Skin epidermis (tissue), 12 donors: ENCODE measurements at regions not wholly inside any gene's neighbourhood (a gene's known extent, or its start where the extent isn't known, plus 50 kb on each side); places are given as distances from the start of the nearest gene placed in this dataset.
"Not testable (repeated sequence)": the region's sequence is repeated elsewhere in the genome, so short reads cannot be mapped to it uniquely, and the experiment has no call there.

Source experiments
- H3K27ac ChIP-seq, 21 experiments: fragments of 200-600 bp; sonication (generic) in 11 of 21; one replicate each; pipeline ENCODE4 v1.5.0; 2020; ENCODE audit warnings: mild to moderate bottlenecking in 3 of 21, inconsistent platforms in 2 of 21, moderate library complexity in 2 of 21
- H3K4me3 ChIP-seq, 7 experiments: fragments of 200-600 bp; sonication (generic) in 2 of 7; one replicate each; pipeline ENCODE4 v1.5.0; 2020; ENCODE audit warnings: inconsistent platforms in 2 of 7, mild to moderate bottlenecking in 2 of 7, moderate library complexity in 1 of 7

DNA sequence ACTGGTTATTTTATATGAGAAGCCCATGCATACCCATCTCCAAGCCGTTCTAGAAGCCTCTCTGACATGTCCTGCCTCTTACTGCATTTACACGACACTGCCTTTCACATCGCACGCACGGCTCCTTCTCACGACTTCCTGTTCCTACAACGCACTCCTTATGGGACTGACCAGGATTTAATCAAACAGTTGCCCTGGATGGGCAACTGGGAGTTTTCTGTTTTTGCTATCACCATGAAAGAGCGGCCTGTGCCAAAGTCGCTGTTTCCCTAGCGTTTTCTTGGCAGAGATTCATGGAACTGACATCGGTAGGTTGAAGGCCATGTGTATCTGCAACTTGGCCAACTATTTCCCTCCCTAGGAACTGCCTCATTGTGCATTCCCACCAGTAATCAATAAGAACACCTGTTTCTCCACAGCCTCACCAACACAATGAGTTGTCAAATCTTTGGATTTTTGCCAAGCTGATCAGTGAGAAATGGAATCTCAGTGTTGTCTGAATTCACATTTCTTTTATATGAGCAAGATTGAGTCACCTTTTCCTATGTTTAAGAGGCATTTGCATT is 97.2 kb upstream of the OTOS start:
- no peak overlapping the region for H3K4me3 ChIP-seq
- H3K27ac ChIP-seq = no peak overlapping the region

DNA sequence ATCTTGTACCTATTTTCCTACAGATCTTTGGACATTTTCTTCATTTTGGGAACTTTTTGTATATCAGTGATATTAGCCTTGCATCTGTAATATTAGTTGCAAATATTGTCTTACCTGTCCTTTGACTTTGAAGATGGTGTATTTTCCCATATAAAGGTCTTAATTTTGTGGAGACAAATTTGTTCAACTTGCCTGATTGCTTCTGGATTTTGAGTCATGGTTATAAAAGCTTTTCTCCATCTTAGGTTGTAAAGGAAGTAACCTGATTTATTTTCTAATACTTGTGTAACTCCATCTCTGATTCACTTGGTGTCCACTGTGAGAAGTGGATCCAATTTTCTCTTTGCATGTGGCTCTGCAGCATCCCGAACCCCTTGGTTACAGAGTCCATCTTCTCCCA is 97.7 kb upstream of the OTOS start:
- no peak overlapping the region for H3K4me3 ChIP-seq
- H3K27ac ChIP-seq = no peak overlapping the region

GRCh38 chr2:240238786-240239185 is 98.3 kb upstream of the OTOS start:
- no peak overlapping the region for H3K27ac ChIP-seq
- H3K4me3 ChIP-seq = no peak overlapping the region

DNA sequence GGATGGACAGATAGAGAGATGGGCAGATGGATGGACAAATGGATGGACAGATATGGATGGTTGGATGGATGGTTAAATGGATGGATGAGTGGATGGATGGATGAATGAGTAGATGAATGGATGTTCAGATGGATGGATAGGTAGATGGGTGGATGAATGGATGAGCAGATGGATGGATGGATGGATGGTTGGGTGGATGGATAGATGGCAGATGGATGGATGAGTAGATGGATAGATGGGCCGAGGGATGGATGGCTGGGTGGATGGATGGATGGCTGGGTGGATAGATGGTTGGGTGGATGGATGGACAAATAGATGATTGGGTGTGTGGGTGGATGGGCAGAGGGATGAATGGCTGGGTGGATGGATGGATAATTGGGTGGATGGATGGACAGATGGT is 98.9 kb upstream of the OTOS start:
- H3K4me3 ChIP-seq = no peak overlapping the region
- H3K27ac ChIP-seq = no peak overlapping the region

- Histone ChIP-seq H3K4me3 (no peak overlapping the region), H3K27ac (no peak overlapping the region)
Observed at GRCh38 chr2:240240017-240240734, 99.7 kb upstream of the OTOS start.

- Histone ChIP-seq H3K4me3 (no peak overlapping the region), H3K27ac (no peak overlapping the region)
Observed at GRCh38 chr2:240240781-240241180, 100.3 kb upstream of the OTOS start.

DNA sequence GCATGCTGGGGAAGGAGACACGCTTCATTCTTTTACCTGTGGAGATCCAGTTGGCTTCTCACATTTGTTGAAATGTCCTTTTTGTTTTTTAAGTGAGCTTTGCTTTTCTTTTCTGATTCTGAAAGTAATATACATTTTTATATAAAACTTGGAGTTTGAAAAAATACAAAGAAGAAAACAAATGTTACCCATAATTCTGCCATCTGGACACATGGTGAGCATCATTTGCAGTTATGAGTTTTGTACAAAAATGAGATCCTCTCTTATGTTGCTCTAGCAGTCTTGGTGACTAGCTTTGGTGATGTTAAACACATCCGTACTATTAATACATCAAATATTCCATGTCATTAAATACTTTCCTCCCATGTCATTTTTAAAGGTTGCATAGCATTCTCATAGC is 101.1 kb upstream of the OTOS start:
- Histone ChIP-seq H3K27ac (no peak overlapping the region), H3K4me3 (no peak overlapping the region)

- H3K27ac ChIP-seq, H3K4me3 ChIP-seq: not testable (repeated sequence)
Observed at GRCh38 chr2:240243049-240243448, 102.6 kb upstream of the OTOS start.

DNA sequence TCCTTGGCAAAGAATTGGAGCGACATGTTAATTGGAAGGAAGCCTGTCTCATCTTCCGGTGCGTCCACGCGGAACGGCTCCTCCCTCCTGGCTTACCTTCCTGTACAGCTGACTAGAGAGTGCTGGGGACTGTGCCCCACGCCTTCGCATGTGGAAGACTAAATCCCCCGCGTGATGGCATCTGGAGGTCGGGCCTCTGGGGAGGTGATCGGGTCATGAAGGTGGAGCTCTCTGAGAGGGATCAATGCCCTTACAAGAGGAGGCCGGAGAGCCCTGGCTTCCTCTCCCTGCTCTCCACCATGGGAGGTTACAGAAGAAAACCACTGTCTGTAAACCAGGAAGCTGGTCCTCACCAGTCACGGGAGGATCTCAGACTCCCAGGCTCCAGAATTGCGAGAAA is 104.1 kb upstream of the OTOS start:
- no peak overlapping the region for H3K27ac ChIP-seq
- H3K4me3 ChIP-seq = no peak overlapping the region

DNA sequence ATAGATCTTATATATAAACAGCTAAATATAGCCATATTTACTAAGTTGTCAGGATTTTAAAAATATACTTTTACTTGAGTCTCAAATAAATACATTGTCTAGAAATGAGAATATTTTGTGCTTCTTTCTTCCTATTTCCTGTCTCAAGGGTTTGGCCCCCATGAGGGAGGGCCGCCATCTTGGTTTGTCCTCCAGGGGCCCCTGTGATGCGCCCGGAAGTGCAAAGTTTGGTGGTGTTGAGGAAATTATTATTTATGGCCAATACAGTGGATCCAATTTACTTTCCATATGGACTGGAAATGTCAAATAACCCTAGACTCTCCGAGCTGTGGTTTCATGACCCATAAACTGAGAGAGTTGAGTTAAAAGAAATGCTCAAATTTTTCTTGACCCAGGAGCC is 104.7 kb upstream of the OTOS start:
- Histone ChIP-seq H3K4me3 (no peak overlapping the region), H3K27ac (no peak overlapping the region)

DNA sequence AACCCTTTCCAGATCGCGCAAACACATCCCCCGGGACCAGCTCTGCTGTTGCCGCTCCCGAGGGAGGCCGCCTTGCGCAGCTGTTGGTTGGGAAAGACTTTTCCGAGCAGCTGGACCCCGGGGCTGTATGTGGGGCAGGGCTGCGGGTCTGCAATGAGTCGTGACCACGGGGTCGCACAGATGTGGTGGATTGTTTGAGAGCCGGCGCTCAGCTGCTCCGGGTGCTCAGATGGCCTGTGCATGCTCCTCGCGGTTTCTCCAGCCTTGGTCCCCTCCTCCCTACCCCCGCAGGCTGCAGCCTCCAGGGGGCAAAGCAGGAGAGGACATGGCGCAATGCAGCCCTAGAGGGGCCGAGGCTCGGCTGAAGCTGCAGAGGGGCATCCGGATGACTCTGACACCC is 105.2 kb upstream of the OTOS start:
- H3K4me3 ChIP-seq = no peak overlapping the region
- no peak overlapping the region for H3K27ac ChIP-seq

- Histone ChIP-seq H3K4me3 (no peak overlapping the region), H3K27ac (no peak overlapping the region)
Observed at GRCh38 chr2:240246173-240246820, 105.8 kb upstream of the OTOS start.

- no peak overlapping the region for H3K27ac ChIP-seq
Observed at GRCh38 chr2:240247241-240247867, 106.9 kb upstream of the OTOS start.

DNA sequence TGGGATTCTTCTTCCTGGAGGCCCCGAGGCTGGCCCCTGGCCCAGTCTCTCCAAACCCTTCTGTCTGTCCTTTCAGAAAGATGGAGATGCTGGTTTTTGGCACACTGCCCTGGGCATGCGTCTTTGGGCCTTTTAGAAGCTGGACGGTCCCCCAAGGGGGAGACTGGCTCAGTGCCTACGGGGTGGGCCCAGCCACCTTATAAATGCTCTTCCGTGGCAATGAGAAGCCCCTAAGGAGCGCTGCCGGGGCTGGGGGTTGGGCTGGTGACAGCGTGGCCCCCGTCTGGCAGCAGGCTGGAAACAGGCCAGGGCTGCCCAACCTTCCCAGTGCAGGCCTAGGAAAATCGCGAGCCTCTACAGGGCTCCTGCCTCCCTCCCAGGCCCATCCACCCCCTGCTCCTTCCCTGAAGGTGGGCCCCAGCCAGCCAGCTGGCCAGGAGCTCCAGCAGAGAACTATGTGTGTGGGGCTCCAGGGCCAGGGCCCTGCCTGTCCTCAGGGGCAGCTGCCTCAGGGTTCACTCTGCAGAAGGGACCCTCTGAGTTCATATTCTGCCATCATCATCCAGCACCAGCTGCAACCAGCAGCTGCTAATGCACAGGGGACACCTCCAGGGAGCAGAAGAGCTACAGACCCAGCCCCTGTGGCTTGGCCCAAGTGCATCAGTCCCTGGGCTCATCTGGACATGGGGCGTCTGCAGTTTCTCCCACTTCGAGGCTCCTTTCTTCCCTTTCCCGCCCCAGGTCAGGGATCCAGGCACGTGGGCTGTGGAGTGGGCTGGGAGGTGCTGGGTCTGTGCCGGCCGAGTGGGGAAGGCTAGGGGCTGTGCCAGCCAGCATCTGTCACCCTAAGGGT is 107.6 kb upstream of the OTOS start:
- H3K27ac ChIP-seq = no peak overlapping the region
- no peak overlapping the region for H3K4me3 ChIP-seq

More at GRCh38 chr2:240247241-240247867, 106.9 kb upstream of the OTOS start:
- H3K4me3 ChIP-seq = no peak overlapping the region

DNA sequence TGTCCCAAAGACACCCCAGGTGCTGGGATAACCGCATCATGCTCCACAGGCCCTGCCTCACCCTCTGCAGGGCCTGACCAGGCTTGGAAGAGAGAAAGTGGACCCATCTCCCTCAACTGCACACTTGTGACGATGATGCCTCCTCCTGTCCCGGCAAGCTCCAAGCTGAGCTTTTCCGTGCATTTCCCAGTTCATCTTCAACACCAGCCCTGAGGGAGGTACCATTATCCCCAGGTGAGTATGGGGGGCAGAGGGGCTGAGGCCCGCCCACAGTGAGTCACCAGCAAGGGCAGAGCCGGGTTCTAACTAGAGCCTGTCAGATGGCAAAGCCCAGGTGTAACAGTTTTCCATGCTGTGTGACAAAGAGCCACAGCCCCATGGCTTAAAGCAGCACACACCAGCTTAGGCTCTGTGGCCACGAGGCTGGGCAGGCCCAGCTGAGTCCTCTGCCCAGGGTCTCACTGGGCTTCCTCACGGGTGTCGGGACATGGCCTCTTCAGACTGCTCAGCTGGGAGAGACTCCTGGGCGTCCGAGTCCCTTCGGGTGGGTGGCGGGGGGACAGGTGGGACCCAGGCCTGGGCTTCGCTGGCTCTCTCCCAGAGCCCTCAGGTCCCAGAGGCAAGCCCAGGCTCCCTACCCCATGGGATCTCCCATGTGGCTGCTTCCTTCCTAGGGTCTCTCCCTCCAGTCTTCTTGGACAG is 108.4 kb upstream of the OTOS start:
- H3K27ac ChIP-seq = no peak overlapping the region
- no peak overlapping the region for H3K4me3 ChIP-seq

GRCh38 chr2:240249423-240250149 is 109.1 kb upstream of the OTOS start:
- no peak overlapping the region for H3K27ac ChIP-seq
- no peak overlapping the region for H3K4me3 ChIP-seq

GRCh38 chr2:240250150-240250984 is 109.9 kb upstream of the OTOS start:
- H3K27ac ChIP-seq = peak overlapping the region in 7 of 21 experiments; percentile 2 to 69 (median 34)
- H3K4me3 ChIP-seq = no peak overlapping the region
